H9 (cell line): ENCODE measurements at regions not wholly inside any gene's neighbourhood (a gene's known extent, or its start where the extent isn't known, plus 50 kb on each side); places are given as distances from the start of the nearest gene placed in this dataset.

Experiments
- DNase-seq: peaks from one replicate; pipeline ENCODE4 v3.0.0-alpha.2; 2017
- H2AFZ ChIP-seq: one replicate; pipeline ENCODE4 v1.6.1; 2013; ENCODE audit warnings: mild to moderate bottlenecking, low read length, control low read depth, moderate library complexity
- H2AK5ac ChIP-seq: 2 replicates; pipeline ENCODE4 v1.6.1; 2013; ENCODE audit warnings: low read length, control low read depth, mixed read lengths; ENCODE audit not compliant: insufficient read length
- H2BK120ac ChIP-seq: one replicate; pipeline ENCODE4 v1.6.1; 2013; ENCODE audit warnings: low read depth, mild to moderate bottlenecking, low read length, control low read depth, inconsistent platforms; ENCODE audit not compliant: poor library complexity, severe bottlenecking
- H2BK12ac ChIP-seq: 2 replicates; pipeline ENCODE4 v1.6.1; 2013; ENCODE audit warnings: low read length, control low read depth, mixed read lengths, low read depth; ENCODE audit not compliant: insufficient read length
- H2BK15ac ChIP-seq: 2 replicates; pipeline ENCODE4 v1.6.1; 2013; ENCODE audit warnings: low read depth, low read length, control low read depth
- H2BK20ac ChIP-seq: one replicate; pipeline ENCODE4 v1.6.1; 2013; ENCODE audit warnings: low read depth, mild to moderate bottlenecking, low read length, control low read depth, inconsistent platforms; ENCODE audit not compliant: poor library complexity, severe bottlenecking
- H2BK5ac ChIP-seq: 2 replicates; pipeline ENCODE4 v1.6.1; 2013; ENCODE audit warnings: low read length, control low read depth, mixed read lengths; ENCODE audit not compliant: insufficient read length
- H3K14ac ChIP-seq: 2 replicates; pipeline ENCODE4 v1.6.1; 2013; ENCODE audit warnings: low read length, control low read depth; ENCODE audit not compliant: insufficient read depth
- H3K18ac ChIP-seq: 2 replicates; pipeline ENCODE4 v1.6.1; 2013; ENCODE audit warnings: low read depth, mild to moderate bottlenecking, mixed read lengths, low read length, control low read depth; ENCODE audit not compliant: insufficient read length
- H3K23ac ChIP-seq: 2 replicates; pipeline ENCODE4 v1.6.1; 2013; ENCODE audit warnings: low read length, control low read depth, mixed read lengths, low read depth; ENCODE audit not compliant: insufficient read length
- H3K23me2 ChIP-seq: 2 replicates; pipeline ENCODE4 v1.6.1; 2013; ENCODE audit warnings: low read depth, mild to moderate bottlenecking, mixed read lengths, low read length, control low read depth; ENCODE audit not compliant: insufficient read length, poor library complexity, severe bottlenecking
- H3K27ac ChIP-seq: 2 replicates; pipeline ENCODE4 v1.5.1; 2013; ENCODE audit warnings: low read length, control low read depth, mixed read lengths, low read depth; ENCODE audit not compliant: insufficient read length
- H3K27me3 ChIP-seq: 2 replicates; pipeline ENCODE4 v1.6.1; 2013; ENCODE audit warnings: low read length, control low read depth, inconsistent platforms; ENCODE audit not compliant: insufficient read depth
- H3K4ac ChIP-seq: 2 replicates; pipeline ENCODE4 v1.6.1; 2013; ENCODE audit warnings: low read depth, mild to moderate bottlenecking, control low read depth, inconsistent platforms, low read length, moderate library complexity
- H3K4me1 ChIP-seq: 2 replicates; pipeline ENCODE4 v1.6.1; 2013; ENCODE audit warnings: low read length, control low read depth, inconsistent platforms; ENCODE audit not compliant: insufficient read depth
- H3K4me2 ChIP-seq: 2 replicates; pipeline ENCODE4 v1.6.1; 2013; ENCODE audit warnings: low read length, control low read depth, mixed read lengths; ENCODE audit not compliant: insufficient read length, insufficient read depth
- H3K56ac ChIP-seq: 2 replicates; pipeline ENCODE4 v1.6.1; 2013; ENCODE audit warnings: low read depth, mild to moderate bottlenecking, mixed read lengths, low read length, control low read depth; ENCODE audit not compliant: insufficient read length
- H3K79me1 ChIP-seq: 2 replicates; pipeline ENCODE4 v1.6.1; 2013; ENCODE audit warnings: low read depth, mild to moderate bottlenecking, moderate library complexity, low read length, control low read depth, inconsistent platforms; ENCODE audit not compliant: insufficient read depth, poor library complexity, severe bottlenecking
- H3K79me2 ChIP-seq: 2 replicates; pipeline ENCODE4 v1.6.1; 2013; ENCODE audit warnings: low read length, control low read depth, inconsistent platforms; ENCODE audit not compliant: insufficient read depth
- H3K9ac ChIP-seq: 2 replicates; pipeline ENCODE4 v1.6.1; 2013; ENCODE audit warnings: low read length, control low read depth, mixed read lengths; ENCODE audit not compliant: insufficient read length; ENCODE audit errors: extremely low read depth
- H3K9me3 ChIP-seq: one replicate; pipeline ENCODE4 v1.6.1; 2013; ENCODE audit warnings: low read depth, low read length, inconsistent platforms; ENCODE audit not compliant: control insufficient read depth
- H3T11ph ChIP-seq: one replicate; pipeline ENCODE4 v1.6.1; 2013; ENCODE audit warnings: mild to moderate bottlenecking, low read length, control low read depth, inconsistent platforms
- H4K20me1 ChIP-seq: one replicate; pipeline ENCODE4 v1.6.1; 2013; ENCODE audit not compliant: control insufficient read depth, insufficient read length, insufficient read depth
- H4K5ac ChIP-seq: 2 replicates; pipeline ENCODE4 v1.6.1; 2013; ENCODE audit warnings: low read depth, mild to moderate bottlenecking, mixed read lengths, low read length, control low read depth; ENCODE audit not compliant: insufficient read length
- H4K8ac ChIP-seq: replicated peaks from 2 replicates; pipeline ENCODE4 v1.6.1; 2013; ENCODE audit warnings: low read length, control low read depth, mixed read lengths, low read depth; ENCODE audit not compliant: insufficient read length
- H4K91ac ChIP-seq: 2 replicates; pipeline ENCODE4 v1.6.1; 2013; ENCODE audit warnings: low read depth, mild to moderate bottlenecking, moderate library complexity, mixed read lengths, low read length, control low read depth; ENCODE audit not compliant: insufficient read length
- H3K27ac Mint-ChIP-seq, 3 experiments: 2 replicates in 2 of 3; 3 replicates in 1 of 3; pipeline ENCODE4 v1.8.0; 2020 to 2021; ENCODE audit warnings: mixed read lengths in 3 of 3, mild to moderate bottlenecking in 1 of 3, moderate library complexity in 1 of 3
- H3K27me3 Mint-ChIP-seq: 2 replicates; pipeline ENCODE4 v1.8.0; 2021; ENCODE audit warnings: low read depth, mild to moderate bottlenecking, moderate library complexity, mixed read lengths
- H3K36me3 Mint-ChIP-seq, 3 experiments: 2 replicates in 2 of 3; 3 replicates in 1 of 3; pipeline ENCODE4 v1.8.0; 2020 to 2021; ENCODE audit warnings: low read depth in 3 of 3, mixed read lengths in 3 of 3; ENCODE audit not compliant: insufficient read depth in 1 of 3
- H3K4me1 Mint-ChIP-seq, 2 experiments: 2 replicates each; pipeline ENCODE4 v1.8.0; 2020; ENCODE audit warnings: mixed read lengths in 2 of 2
- H3K4me3 Mint-ChIP-seq, 2 experiments: 2 replicates in 1 of 2; 3 replicates in 1 of 2; pipeline ENCODE4 v1.8.0; 2020 to 2021; ENCODE audit warnings: mild to moderate bottlenecking in 2 of 2, mixed read lengths in 2 of 2, moderate library complexity in 1 of 2
- H3K9me3 Mint-ChIP-seq, 2 experiments: 2 replicates in 1 of 2; 3 replicates in 1 of 2; pipeline ENCODE4 v1.8.0; 2020; ENCODE audit warnings: mild to moderate bottlenecking in 2 of 2, mixed read lengths in 2 of 2, moderate library complexity in 1 of 2
- CTCF ChIP-seq: fragments of 200-600 bp; sonication (generic); conservative IDR thresholded peaks from 3 replicates; pipeline ENCODE4 v1.8.0; 2021; ENCODE audit warnings: antibody characterized with exemption, mild to moderate bottlenecking
- WGBS: extraction: QIAGEN DNeasy Blood & Tissue Kit; methylation state at CpG from one replicate; pipeline ENCODE4 v1.1.7; 2013; ENCODE audit warnings: missing lambda C conversion rate, low lambda C conversion rate, mixed read lengths; ENCODE audit not compliant: insufficient read length; ENCODE audit errors: extremely low coverage; 5-methylcytosine and 5-hydroxymethylcytosine counted together

GRCh38 chr15:93488296-93488713, 399.3 kb upstream of the RGMA start:
- Histone ChIP-seq H4K91ac (no peak overlapping the region), H3K4ac (no peak overlapping the region), H4K5ac (no peak overlapping the region), H3K27ac (no peak overlapping the region), H3K56ac (no peak overlapping the region), H3K23ac (no peak overlapping the region), H4K8ac (no peak overlapping the region), H2BK120ac (no peak overlapping the region), H3K79me2 (no peaks in the 10 kb centered on the region), H3K23me2 (no peaks in the 10 kb centered on the region), H3K9me3 (no peaks in the 10 kb centered on the region), H3K4me2 (no peak overlapping the region), H4K20me1 (no peaks in the 10 kb centered on the region), H2AFZ (no peak overlapping the region), H2BK15ac (no peak overlapping the region), H3T11ph (no peak overlapping the region), H2BK12ac (no peak overlapping the region), H2AK5ac (no peak overlapping the region), H3K4me1 (0 out of 2 replicates have a peak, but pooled peaks cover 2% of the 10 kb centered on the region), H2BK5ac (no peak overlapping the region), H3K18ac (no peak overlapping the region), H3K9ac (no peak overlapping the region), H3K14ac (no peak overlapping the region), H3K27me3 (no peaks in the 10 kb centered on the region), H3K79me1 (no peaks in the 10 kb centered on the region), H2BK20ac (no peak overlapping the region)
- Mint-ChIP-seq H3K4me1 (peaks cover 0 to 11% of the 10 kb centered on the region in 2 experiments; a peak in 2 of 4 replicates), H3K27me3 (peaks cover 21% of the 10 kb centered on the region), H3K9me3 (no peaks in the 10 kb centered on the region), H3K27ac (no peak overlapping the region; a peak in 1 of 7 replicates), H3K4me3 (no peak overlapping the region), H3K36me3 (peaks cover 0 to 4% (median 3%) of the 10 kb centered on the region in 3 experiments; a peak in 1 of 7 replicates)
- TF ChIP-seq CTCF = no peak
- no CpG with 5 or more reads among the region's 5 CpGs for WGBS
- no peak for DNase-seq
